ENCODE measurements at regions not wholly inside any gene's neighbourhood (a gene's known extent, or its start where the extent isn't known, plus 50 kb on each side); places are given as distances from the start of the nearest gene placed in this dataset.

- no peak for DNase-seq (ENCODE audit: low read depth, low spot score)
Observed at GRCh38 chr3:193827040-193827669, 234.1 kb downstream of the OPA1 start.

GRCh38 chr3:193827871-193828270, 234.9 kb downstream of the OPA1 start:
- DNase-seq (ENCODE audit: low read depth, low spot score) = no peak

GRCh38 chr3:193828477-193828876, 235.5 kb downstream of the OPA1 start:
- no peak for DNase-seq (ENCODE audit: low read depth, low spot score)

GRCh38 chr3:193829781-193830180, 236.8 kb downstream of the OPA1 start:
- no peak for DNase-seq (ENCODE audit: low read depth, low spot score)

- no peak for DNase-seq (ENCODE audit: low read depth, low spot score)
Observed at GRCh38 chr3:193830791-193831191, 237.8 kb downstream of the OPA1 start.

- DNase-seq (ENCODE audit: low read depth, low spot score) = no peak
Observed at GRCh38 chr3:193831495-193832455, 238.8 kb downstream of the OPA1 start.

GRCh38 chr3:193832833-193833413, 239.9 kb downstream of the OPA1 start:
- DNase-seq (ENCODE audit: low read depth, low spot score) = no peak

- DNase-seq (ENCODE audit: low read depth, low spot score) = no peak
Observed at GRCh38 chr3:193833592-193833991, 240.6 kb downstream of the OPA1 start.

- no peak for DNase-seq (ENCODE audit: low read depth, low spot score)
Observed at GRCh38 chr3:193835414-193835813, 242.4 kb downstream of the OPA1 start.

GRCh38 chr3:193836511-193836910, 243.5 kb downstream of the OPA1 start:
- DNase-seq (ENCODE audit: low read depth, low spot score) = no peak

- DNase-seq (ENCODE audit: low read depth, low spot score) = no peak
Observed at GRCh38 chr3:193836918-193837317, 243.9 kb downstream of the OPA1 start.

- DNase-seq (ENCODE audit: low read depth, low spot score) = no peak
Observed at GRCh38 chr3:193837347-193837827, 244.4 kb downstream of the OPA1 start.

GRCh38 chr3:193840111-193840641, 247.2 kb downstream of the OPA1 start:
- no peak for DNase-seq (ENCODE audit: low read depth, low spot score)

- DNase-seq (ENCODE audit: low read depth, low spot score) = no peak
Observed at GRCh38 chr3:193841581-193841980, 248.6 kb downstream of the OPA1 start.

GRCh38 chr3:193842029-193842798, 249.2 kb downstream of the OPA1 start:
- DNase-seq (ENCODE audit: low read depth, low spot score) = no peak

- DNase-seq (ENCODE audit: low read depth, low spot score) = no peak
Observed at GRCh38 chr3:193842832-193843473, 249.9 kb downstream of the OPA1 start.

- no peak for DNase-seq (ENCODE audit: low read depth, low spot score)
Observed at GRCh38 chr3:193843474-193844301, 250.7 kb downstream of the OPA1 start.

GRCh38 chr3:193844472-193844871, 251.5 kb downstream of the OPA1 start:
- DNase-seq (ENCODE audit: low read depth, low spot score) = no peak

GRCh38 chr3:193845144-193845543, 252.1 kb downstream of the OPA1 start:
- no peak for DNase-seq (ENCODE audit: low read depth, low spot score)

- no peak for DNase-seq (ENCODE audit: low read depth, low spot score)
Observed at GRCh38 chr3:193846569-193846968, 253.6 kb downstream of the OPA1 start.

Data from smooth muscle cell of the brain vasculature (primary cell).